PFSK-1 (cell line): ENCODE measurements at regions not wholly inside any gene's neighbourhood (a gene's known extent, or its start where the extent isn't known, plus 50 kb on each side); places are given as distances from the start of the nearest gene placed in this dataset.

Experiments
- POLR2AphosphoS5 ChIP-seq: IDR thresholded peaks from 2 replicates; pipeline ENCODE4 v1.6.1; 2012; ENCODE audit warnings: low read depth, mild to moderate bottlenecking, control low read depth, low read length, moderate library complexity
- REST ChIP-seq, 2 experiments: IDR thresholded peaks; 2 replicates each; pipeline versions ENCODE4 v1.6.1 to v1.8.0; 2011 to 2012; ENCODE audit warnings: low read depth in 2 of 2, low read length in 2 of 2, control low read depth in 1 of 2, inconsistent platforms in 1 of 2, mild to moderate bottlenecking in 1 of 2, moderate library complexity in 1 of 2; ENCODE audit not compliant: insufficient read depth in 1 of 2
- SIN3A ChIP-seq: IDR thresholded peaks from 2 replicates; pipeline ENCODE4 v1.6.1; 2012; ENCODE audit warnings: mild to moderate bottlenecking, low read length, moderate library complexity, borderline replicate concordance; ENCODE audit not compliant: insufficient read depth
- TAF1 ChIP-seq: IDR thresholded peaks from 2 replicates; pipeline ENCODE4 v1.6.1; 2012; ENCODE audit warnings: low read length, control low read depth, borderline replicate concordance; ENCODE audit not compliant: insufficient read depth

- TF ChIP-seq REST (IDR thresholded peaks at IDR 0.05; ENCODE audit: insufficient read depth in 1 of 2, low read depth in 2 of 2, low read length in 2 of 2) = no peak
- TF ChIP-seq POLR2AphosphoS5 = no peak
- TF ChIP-seq SIN3A = no peak
- TF ChIP-seq TAF1 = no peak
Observed at GRCh38 chr4:31651541-31651940, 931.4 kb downstream of the PCDH7 start.
